Choroid plexus epithelial cell (primary cell): ENCODE measurements at regions not wholly inside any gene's neighbourhood (a gene's known extent, or its start where the extent isn't known, plus 50 kb on each side); places are given as distances from the start of the nearest gene placed in this dataset.
A peak's percentile ranks its signal among the peaks of the same experiment; 100 is the strongest.

Experiments used
- DNase-seq: peaks from one replicate; pipeline ENCODE4 v3.0.0-alpha.2; 2010; ENCODE audit warnings: low read depth
- H3K4me3 ChIP-seq: 2 replicates; pipeline ENCODE4 v1.5.1; 2011; ENCODE audit warnings: low read depth, mild to moderate bottlenecking, control low read depth, low read length, moderate library complexity
- CTCF ChIP-seq: conservative IDR thresholded peaks from 2 replicates; pipeline ENCODE4 v1.5.1; 2011; ENCODE audit warnings: low read depth, mild to moderate bottlenecking, control low read depth, inconsistent platforms, low read length, moderate library complexity

- no peak for TF ChIP-seq CTCF
- peak; percentile 24 for DNase-seq
- peak overlapping the region; percentile 49 for H3K4me3 ChIP-seq
Observed at GRCh38 chr1:218164111-218164929, 120.8 kb upstream of the RRP15 start.

- TF ChIP-seq CTCF, result no peak
- H3K4me3 ChIP-seq, result peak overlapping the region; percentile 38
- DNase-seq, result no peak
Observed at GRCh38 chr1:218164930-218165700, 120.0 kb upstream of the RRP15 start.

- DNase-seq, result peak; percentile 2
- H3K4me3 ChIP-seq, result peak overlapping the region; percentile 38
Observed at GRCh38 chr1:218165701-218166114, 119.4 kb upstream of the RRP15 start.

GRCh38 chr1:218166268-218166945 is 118.7 kb upstream of the RRP15 start:
- no peak for DNase-seq
- no peak overlapping the region for H3K4me3 ChIP-seq
- no peak for TF ChIP-seq CTCF

More at GRCh38 chr1:218165701-218166114, 119.4 kb upstream of the RRP15 start:
- TF ChIP-seq CTCF, result no peak

GRCh38 chr1:218171302-218171893 is 113.7 kb upstream of the RRP15 start:
- H3K4me3 ChIP-seq, result no peak overlapping the region
- TF ChIP-seq CTCF, result peak; percentile 77
- peak; percentile 68 for DNase-seq

- no peak overlapping the region for H3K4me3 ChIP-seq
- no peak for TF ChIP-seq CTCF
- DNase-seq, result no peak
Observed at GRCh38 chr1:218182455-218182854, 102.6 kb upstream of the RRP15 start.
